PC-3 (cell line): ENCODE measurements at regions not wholly inside any gene's neighbourhood (a gene's known extent, or its start where the extent isn't known, plus 50 kb on each side); places are given as distances from the start of the nearest gene placed in this dataset.
"Not testable (repeated sequence)": the region's sequence is repeated elsewhere in the genome, so short reads cannot be mapped to it uniquely, and the experiment has no call there.

Experiments
- EZH2 ChIP-seq: fragments of 300-600 bp; sonication (generic); IDR thresholded peaks from one replicate; pipeline ENCODE4 v1.6.1; 2017; ENCODE audit warnings: antibody characterized with exemption, mild to moderate bottlenecking, low read length; ENCODE audit not compliant: unreplicated experiment
- EZH2phosphoT487 ChIP-seq: fragments of 300-600 bp; sonication (generic); IDR thresholded peaks from 2 replicates; pipeline ENCODE4 v1.6.1; 2018; ENCODE audit warnings: mild to moderate bottlenecking, antibody characterized with exemption, low read length, borderline replicate concordance
- TF ChIP-seq, protein P1 (sequence below): fragments of 300-600 bp; sonication (generic); conservative IDR thresholded peaks from 2 replicates; pipeline ENCODE4 v1.5.1; 2017; ENCODE audit warnings: antibody characterized with exemption, low read depth, mild to moderate bottlenecking, low read length

DNA sequence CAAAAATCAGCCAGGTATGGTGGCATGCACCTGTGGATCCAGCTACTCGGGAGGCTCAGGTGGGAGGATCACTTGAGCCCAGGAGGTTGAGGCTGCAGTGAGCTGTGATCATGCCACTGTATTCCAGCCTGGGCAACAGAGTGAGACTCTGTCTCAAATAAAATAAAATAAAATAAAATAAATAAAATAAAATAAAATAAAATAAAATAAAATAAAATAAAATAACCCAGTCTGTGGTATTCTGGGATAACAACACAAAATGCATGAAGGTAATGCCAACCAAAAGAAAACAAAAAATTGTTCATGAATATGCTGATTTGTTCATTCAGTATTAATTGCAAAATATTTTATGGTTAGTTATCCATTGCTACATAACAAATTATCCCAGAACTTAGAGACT lies 54.4 kb upstream of the HPDL start:
- TF ChIP-seq, protein P1, sequence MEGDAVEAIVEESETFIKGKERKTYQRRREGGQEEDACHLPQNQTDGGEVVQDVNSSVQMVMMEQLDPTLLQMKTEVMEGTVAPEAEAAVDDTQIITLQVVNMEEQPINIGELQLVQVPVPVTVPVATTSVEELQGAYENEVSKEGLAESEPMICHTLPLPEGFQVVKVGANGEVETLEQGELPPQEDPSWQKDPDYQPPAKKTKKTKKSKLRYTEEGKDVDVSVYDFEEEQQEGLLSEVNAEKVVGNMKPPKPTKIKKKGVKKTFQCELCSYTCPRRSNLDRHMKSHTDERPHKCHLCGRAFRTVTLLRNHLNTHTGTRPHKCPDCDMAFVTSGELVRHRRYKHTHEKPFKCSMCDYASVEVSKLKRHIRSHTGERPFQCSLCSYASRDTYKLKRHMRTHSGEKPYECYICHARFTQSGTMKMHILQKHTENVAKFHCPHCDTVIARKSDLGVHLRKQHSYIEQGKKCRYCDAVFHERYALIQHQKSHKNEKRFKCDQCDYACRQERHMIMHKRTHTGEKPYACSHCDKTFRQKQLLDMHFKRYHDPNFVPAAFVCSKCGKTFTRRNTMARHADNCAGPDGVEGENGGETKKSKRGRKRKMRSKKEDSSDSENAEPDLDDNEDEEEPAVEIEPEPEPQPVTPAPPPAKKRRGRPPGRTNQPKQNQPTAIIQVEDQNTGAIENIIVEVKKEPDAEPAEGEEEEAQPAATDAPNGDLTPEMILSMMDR, result not testable (repeated sequence)
- not testable (repeated sequence) for TF ChIP-seq EZH2, EZH2phosphoT487
